A549 (cell line): ENCODE measurements at regions not wholly inside any gene's neighbourhood (a gene's known extent, or its start where the extent isn't known, plus 50 kb on each side); places are given as distances from the start of the nearest gene placed in this dataset.

ENCODE experiments used
- RAD21 ChIP-seq, 2 experiments: fragments of >200 bp in 1 of 2; sonication (Bioruptor Twin) in 1 of 2; formaldehyde crosslinking in 1 of 2; IDR thresholded peaks in 1 of 2; conservative IDR thresholded peaks in 1 of 2; 2 replicates in 1 of 2; 3 replicates in 1 of 2; pipeline ENCODE4 v1.6.1; 2012 to 2018; ENCODE audit warnings: inconsistent platforms in 1 of 2
- TF ChIP-seq, protein P1 (sequence below): fragments of >200 bp; sonication (Bioruptor Twin); formaldehyde crosslinking; IDR thresholded peaks from 3 replicates; pipeline ENCODE4 v1.5.1; 2016
- TF ChIP-seq, protein P2 (sequence below): fragments of 450-650 bp; IDR thresholded peaks from 2 replicates; pipeline ENCODE4 v1.6.1; 2014; ENCODE audit warnings: antibody characterized with exemption

DNA sequence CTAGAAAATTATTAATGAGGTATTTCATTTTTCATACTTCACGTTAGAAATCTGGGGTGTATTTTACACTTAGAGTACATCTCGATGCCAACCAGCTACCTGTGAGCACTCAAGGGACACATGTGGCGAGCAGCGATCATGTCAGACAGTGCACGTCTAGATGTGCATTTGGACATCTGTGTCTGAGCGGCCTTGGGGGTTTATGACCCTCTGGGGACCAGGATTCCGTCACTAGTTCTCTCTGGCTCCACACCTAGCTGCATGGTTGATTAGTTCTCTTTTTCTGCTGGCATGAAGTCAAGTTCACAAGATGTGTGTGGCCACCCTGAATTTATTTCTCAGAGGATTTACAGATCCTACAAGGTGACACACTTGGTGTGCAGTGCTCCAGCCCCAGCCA lies 192.2 kb downstream of the TSN start:
- TF ChIP-seq, protein P1, sequence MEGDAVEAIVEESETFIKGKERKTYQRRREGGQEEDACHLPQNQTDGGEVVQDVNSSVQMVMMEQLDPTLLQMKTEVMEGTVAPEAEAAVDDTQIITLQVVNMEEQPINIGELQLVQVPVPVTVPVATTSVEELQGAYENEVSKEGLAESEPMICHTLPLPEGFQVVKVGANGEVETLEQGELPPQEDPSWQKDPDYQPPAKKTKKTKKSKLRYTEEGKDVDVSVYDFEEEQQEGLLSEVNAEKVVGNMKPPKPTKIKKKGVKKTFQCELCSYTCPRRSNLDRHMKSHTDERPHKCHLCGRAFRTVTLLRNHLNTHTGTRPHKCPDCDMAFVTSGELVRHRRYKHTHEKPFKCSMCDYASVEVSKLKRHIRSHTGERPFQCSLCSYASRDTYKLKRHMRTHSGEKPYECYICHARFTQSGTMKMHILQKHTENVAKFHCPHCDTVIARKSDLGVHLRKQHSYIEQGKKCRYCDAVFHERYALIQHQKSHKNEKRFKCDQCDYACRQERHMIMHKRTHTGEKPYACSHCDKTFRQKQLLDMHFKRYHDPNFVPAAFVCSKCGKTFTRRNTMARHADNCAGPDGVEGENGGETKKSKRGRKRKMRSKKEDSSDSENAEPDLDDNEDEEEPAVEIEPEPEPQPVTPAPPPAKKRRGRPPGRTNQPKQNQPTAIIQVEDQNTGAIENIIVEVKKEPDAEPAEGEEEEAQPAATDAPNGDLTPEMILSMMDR: no peak
- TF ChIP-seq, protein P2, sequence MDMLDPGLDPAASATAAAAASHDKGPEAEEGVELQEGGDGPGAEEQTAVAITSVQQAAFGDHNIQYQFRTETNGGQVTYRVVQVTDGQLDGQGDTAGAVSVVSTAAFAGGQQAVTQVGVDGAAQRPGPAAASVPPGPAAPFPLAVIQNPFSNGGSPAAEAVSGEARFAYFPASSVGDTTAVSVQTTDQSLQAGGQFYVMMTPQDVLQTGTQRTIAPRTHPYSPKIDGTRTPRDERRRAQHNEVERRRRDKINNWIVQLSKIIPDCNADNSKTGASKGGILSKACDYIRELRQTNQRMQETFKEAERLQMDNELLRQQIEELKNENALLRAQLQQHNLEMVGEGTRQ: no peak
- no peak for TF ChIP-seq RAD21 (conservative IDR thresholded peaks at IDR 0.05 in 1 of 2, IDR thresholded peaks at IDR 0.05 in 1 of 2)
